AG04450 (cell line): ENCODE measurements at regions not wholly inside any gene's neighbourhood (a gene's known extent, or its start where the extent isn't known, plus 50 kb on each side); places are given as distances from the start of the nearest gene placed in this dataset.

Experiments
- CTCF ChIA-PET: fragments of 300-600, 350-600 bp; formaldehyde crosslinking; extraction: SDS; loops from one replicate; lab custom pipeline; 2022; ENCODE audit warnings: antibody characterized with exemption, inconsistent platforms; lab: Charles Lee
- POLR2A ChIA-PET: fragments of 350-600 bp; formaldehyde crosslinking; extraction: SDS; loops from one replicate; lab custom pipeline; 2021; ENCODE audit warnings: antibody characterized with exemption, inconsistent platforms; lab: Yijun Ruan, JAX
- DNase-seq: peaks from one replicate; pipeline ENCODE4 v3.0.0-alpha.2; 2011; ENCODE audit warnings: low read depth, low spot score
- H3K27ac ChIP-seq: one replicate; pipeline ENCODE4 v1.5.1; 2012; ENCODE audit warnings: low read depth, low read length, control low read depth
- H3K27me3 ChIP-seq: one replicate; pipeline ENCODE4 v1.6.0; 2012; ENCODE audit warnings: low read length; ENCODE audit not compliant: control insufficient read depth, insufficient read depth
- H3K4me3 ChIP-seq: 2 replicates; pipeline ENCODE4 v1.5.1; 2011; ENCODE audit warnings: mild to moderate bottlenecking, low read depth, low read length, control low read depth
- H3K9me3 ChIP-seq: 2 replicates; pipeline ENCODE4 v1.5.1; 2012; ENCODE audit warnings: low read length; ENCODE audit not compliant: control insufficient read depth, insufficient read depth
- CTCF ChIP-seq: IDR thresholded peaks from 2 replicates; pipeline ENCODE4 v1.5.1; 2011; ENCODE audit warnings: low read depth, low read length, control low read depth, inconsistent platforms

- ChIA-PET POLR2A (no interaction called here), CTCF (no interaction called here)
- Histone ChIP-seq H3K4me3 (no peak overlapping the region), H3K27me3 (no peaks in the 10 kb centered on the region), H3K9me3 (no peaks in the 10 kb centered on the region), H3K27ac (no peak overlapping the region)
- no peak for DNase-seq
- no peak for TF ChIP-seq CTCF
These were observed 492.9 kb upstream of the ANO3 start for GRCh38 chr11:25838918-25839625.

- no peak overlapping the region for H3K27ac ChIP-seq
- no peak for TF ChIP-seq CTCF
- no peaks in the 10 kb centered on the region for H3K9me3 ChIP-seq
- CTCF ChIA-PET: interaction anchor here (0.7 kb wide), 2 partner anchors 13 to 452 kb away, joined by 3 read pairs; no protein-coding TSS in a partner anchor
- POLR2A ChIA-PET: no interaction called here
- DNase-seq: no peak
- no peak overlapping the region for H3K4me3 ChIP-seq
- no peaks in the 10 kb centered on the region for H3K27me3 ChIP-seq
These were observed 487.1 kb upstream of the ANO3 start for GRCh38 chr11:25844811-25845210.

GRCh38 chr11:25855916-25856315 is 476.0 kb upstream of the ANO3 start:
- TF ChIP-seq CTCF: no peak
- Histone ChIP-seq H3K27me3 (no peaks in the 10 kb centered on the region), H3K4me3 (no peak overlapping the region), H3K27ac (no peak overlapping the region), H3K9me3 (no peaks in the 10 kb centered on the region)
- ChIA-PET POLR2A (no interaction called here), CTCF (interaction anchor here (0.6 kb wide), 1 partner anchor 327 kb away, joined by 3 read pairs; no protein-coding TSS in a partner anchor)
- DNase-seq: no peak

- ChIA-PET CTCF (no interaction called here), POLR2A (no interaction called here)
- H3K27me3 ChIP-seq: no peaks in the 10 kb centered on the region
These were observed 472.2 kb upstream of the ANO3 start for GRCh38 chr11:25859776-25860175.

More at GRCh38 chr11:25859776-25860175, 472.2 kb upstream of the ANO3 start:
- no peaks in the 10 kb centered on the region for H3K9me3 ChIP-seq
- H3K27ac ChIP-seq: no peak overlapping the region
- no peak for DNase-seq
- no peak for TF ChIP-seq CTCF
- no peak overlapping the region for H3K4me3 ChIP-seq
